ENCODE measurements at regions not wholly inside any gene's neighbourhood (a gene's known extent, or its start where the extent isn't known, plus 50 kb on each side); places are given as distances from the start of the nearest gene placed in this dataset.

DNA sequence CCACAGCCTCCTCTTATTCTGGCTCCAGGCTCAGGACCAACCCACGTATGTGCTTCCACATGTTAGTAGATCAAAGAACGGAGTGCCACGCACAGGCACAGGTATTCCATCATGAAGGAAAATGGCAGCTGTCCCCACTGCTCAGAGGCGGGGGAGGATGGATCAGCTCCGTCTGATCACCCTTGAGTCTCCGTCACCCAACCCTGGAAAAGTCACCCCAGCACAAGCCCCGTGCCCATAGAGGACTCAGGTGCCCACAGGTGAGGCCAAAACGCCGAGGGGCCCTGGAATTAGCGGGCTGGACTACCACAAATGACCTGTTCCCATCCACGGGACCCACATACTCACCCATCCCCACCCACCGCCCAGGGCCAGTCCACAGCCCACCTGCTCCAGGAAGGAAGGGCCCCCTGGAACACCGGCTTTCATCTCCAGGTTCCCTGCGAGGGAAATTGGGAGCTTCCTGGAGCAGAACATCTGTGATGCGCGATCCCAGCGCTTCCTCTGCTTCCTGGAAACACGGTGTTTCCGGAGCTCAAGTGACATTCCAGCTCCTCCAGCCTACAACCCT, 120.5 kb upstream of the SPACA7 start:
- POLR2A ChIA-PET: no interaction called here
- CTCF ChIA-PET: no interaction called here
- Histone ChIP-seq H3K4me3 (ENCODE audit: low read depth, low read length) (no peak overlapping the region), H3K36me3 (ENCODE audit: control insufficient read depth, insufficient read depth, low read length) (no peaks in the 10 kb centered on the region), H3K27me3 (ENCODE audit: control insufficient read depth, insufficient read depth, low read length) (no peaks in the 10 kb centered on the region)
- DNase-seq (ENCODE audit: low read depth): no peak
- TF ChIP-seq, protein P1, sequence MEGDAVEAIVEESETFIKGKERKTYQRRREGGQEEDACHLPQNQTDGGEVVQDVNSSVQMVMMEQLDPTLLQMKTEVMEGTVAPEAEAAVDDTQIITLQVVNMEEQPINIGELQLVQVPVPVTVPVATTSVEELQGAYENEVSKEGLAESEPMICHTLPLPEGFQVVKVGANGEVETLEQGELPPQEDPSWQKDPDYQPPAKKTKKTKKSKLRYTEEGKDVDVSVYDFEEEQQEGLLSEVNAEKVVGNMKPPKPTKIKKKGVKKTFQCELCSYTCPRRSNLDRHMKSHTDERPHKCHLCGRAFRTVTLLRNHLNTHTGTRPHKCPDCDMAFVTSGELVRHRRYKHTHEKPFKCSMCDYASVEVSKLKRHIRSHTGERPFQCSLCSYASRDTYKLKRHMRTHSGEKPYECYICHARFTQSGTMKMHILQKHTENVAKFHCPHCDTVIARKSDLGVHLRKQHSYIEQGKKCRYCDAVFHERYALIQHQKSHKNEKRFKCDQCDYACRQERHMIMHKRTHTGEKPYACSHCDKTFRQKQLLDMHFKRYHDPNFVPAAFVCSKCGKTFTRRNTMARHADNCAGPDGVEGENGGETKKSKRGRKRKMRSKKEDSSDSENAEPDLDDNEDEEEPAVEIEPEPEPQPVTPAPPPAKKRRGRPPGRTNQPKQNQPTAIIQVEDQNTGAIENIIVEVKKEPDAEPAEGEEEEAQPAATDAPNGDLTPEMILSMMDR (IDR thresholded peaks at IDR 0.05; ENCODE audit: insufficient read depth, low read depth, low read length): no peak

- TF ChIP-seq, protein P1 (IDR thresholded peaks at IDR 0.05; ENCODE audit: insufficient read depth, low read depth, low read length): no peak
- H3K27me3 ChIP-seq (ENCODE audit: control insufficient read depth, insufficient read depth, low read length): no peaks in the 10 kb centered on the region
- H3K36me3 ChIP-seq (ENCODE audit: control insufficient read depth, insufficient read depth, low read length): no peaks in the 10 kb centered on the region
- H3K4me3 ChIP-seq (ENCODE audit: low read depth, low read length): no peak overlapping the region
- POLR2A ChIA-PET: no interaction called here
- CTCF ChIA-PET: no interaction called here
- DNase-seq (ENCODE audit: low read depth): no peak
Measured at GRCh38 chr13:112256716-112257494, 119.2 kb upstream of the SPACA7 start.

GRCh38 chr13:112259511-112259910, 116.6 kb upstream of the SPACA7 start:
- ChIA-PET POLR2A (no interaction called here), CTCF (no interaction called here)
- H3K36me3 ChIP-seq (ENCODE audit: control insufficient read depth, insufficient read depth, low read length): no peaks in the 10 kb centered on the region
- H3K27me3 ChIP-seq (ENCODE audit: control insufficient read depth, insufficient read depth, low read length): no peaks in the 10 kb centered on the region
- TF ChIP-seq, protein P1 (IDR thresholded peaks at IDR 0.05; ENCODE audit: insufficient read depth, low read depth, low read length): no peak
- DNase-seq (ENCODE audit: low read depth): no peak
- no peak overlapping the region for H3K4me3 ChIP-seq (ENCODE audit: low read depth, low read length)

DNA sequence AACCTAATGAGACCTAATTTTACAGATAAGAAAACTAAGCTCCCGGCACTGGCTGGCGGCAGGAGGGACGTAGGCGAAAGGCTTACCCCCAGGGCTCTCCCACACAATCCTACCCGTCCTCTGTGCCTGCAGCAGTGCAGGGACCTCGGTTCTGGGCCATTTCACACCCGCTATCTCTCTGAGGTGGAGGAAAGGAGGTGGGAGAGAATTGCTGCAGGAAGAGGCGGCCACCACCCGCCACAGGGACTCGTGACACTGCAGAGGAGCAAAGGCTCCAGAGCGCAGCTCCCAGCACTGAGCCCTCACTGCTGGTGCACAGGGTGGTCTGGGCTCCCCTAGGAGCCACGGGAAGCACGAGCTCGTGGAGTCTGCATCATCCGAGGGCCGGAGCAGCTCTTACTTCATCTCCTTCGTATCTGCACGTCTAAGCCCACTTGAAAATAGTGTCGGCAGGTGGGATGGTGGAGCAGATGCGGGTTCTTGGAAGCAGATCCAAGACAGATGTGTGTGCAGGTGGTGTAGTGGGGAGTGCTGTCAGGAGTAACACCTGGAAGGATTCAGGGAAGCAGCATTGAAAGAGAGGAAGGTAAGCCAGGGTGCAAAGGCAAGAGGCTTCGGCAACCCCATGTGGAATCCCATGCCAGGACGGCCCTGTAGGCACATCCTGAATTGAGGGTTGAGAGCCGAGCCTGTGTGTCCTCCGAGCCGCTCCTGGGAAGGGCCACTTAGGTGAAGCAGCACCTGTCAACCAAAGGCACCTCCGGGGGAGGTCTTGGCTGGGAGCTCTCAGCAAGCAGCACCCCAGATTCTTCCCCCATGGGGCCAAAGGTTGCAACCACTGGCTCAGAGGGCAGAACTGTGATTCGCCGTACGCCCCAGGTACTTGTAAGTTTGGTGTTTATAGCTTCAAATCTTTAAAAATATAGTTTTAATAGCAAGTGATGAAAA, 115.8 kb upstream of the SPACA7 start:
- DNase-seq (ENCODE audit: low read depth): no peak
- POLR2A ChIA-PET: no interaction called here
- Histone ChIP-seq H3K27me3 (ENCODE audit: control insufficient read depth, insufficient read depth, low read length) (no peaks in the 10 kb centered on the region), H3K36me3 (ENCODE audit: control insufficient read depth, insufficient read depth, low read length) (no peaks in the 10 kb centered on the region), H3K4me3 (ENCODE audit: low read depth, low read length) (no peak overlapping the region)
- TF ChIP-seq, protein P1 (IDR thresholded peaks at IDR 0.05; ENCODE audit: insufficient read depth, low read depth, low read length): no peak
- CTCF ChIA-PET: no interaction called here

- H3K4me3 ChIP-seq (ENCODE audit: low read depth, low read length): no peak overlapping the region
- DNase-seq (ENCODE audit: low read depth): no peak
- ChIA-PET POLR2A (no interaction called here), CTCF (no interaction called here)
- no peaks in the 10 kb centered on the region for H3K27me3 ChIP-seq (ENCODE audit: control insufficient read depth, insufficient read depth, low read length)
- H3K36me3 ChIP-seq (ENCODE audit: control insufficient read depth, insufficient read depth, low read length): no peaks in the 10 kb centered on the region
- TF ChIP-seq, protein P1 (IDR thresholded peaks at IDR 0.05; ENCODE audit: insufficient read depth, low read depth, low read length): no peak
Measured at GRCh38 chr13:112261924-112262323, 114.2 kb upstream of the SPACA7 start.
